AG04450 (cell line): ENCODE measurements at regions not wholly inside any gene's neighbourhood (a gene's known extent, or its start where the extent isn't known, plus 50 kb on each side); places are given as distances from the start of the nearest gene placed in this dataset.
"Not testable (repeated sequence)": the region's sequence is repeated elsewhere in the genome, so short reads cannot be mapped to it uniquely, and the experiment has no call there.

Experiments used
- CTCF ChIA-PET: fragments of 300-600, 350-600 bp; formaldehyde crosslinking; extraction: SDS; loops from one replicate; lab custom pipeline; 2022; ENCODE audit warnings: antibody characterized with exemption, inconsistent platforms; lab: Charles Lee
- POLR2A ChIA-PET: fragments of 350-600 bp; formaldehyde crosslinking; extraction: SDS; loops from one replicate; lab custom pipeline; 2021; ENCODE audit warnings: antibody characterized with exemption, inconsistent platforms; lab: Yijun Ruan, JAX
- DNase-seq: peaks from one replicate; pipeline ENCODE4 v3.0.0-alpha.2; 2011; ENCODE audit warnings: low read depth, low spot score
- H3K27ac ChIP-seq: one replicate; pipeline ENCODE4 v1.5.1; 2012; ENCODE audit warnings: low read depth, low read length, control low read depth
- H3K27me3 ChIP-seq: one replicate; pipeline ENCODE4 v1.6.0; 2012; ENCODE audit warnings: low read length; ENCODE audit not compliant: control insufficient read depth, insufficient read depth
- H3K4me3 ChIP-seq: 2 replicates; pipeline ENCODE4 v1.5.1; 2011; ENCODE audit warnings: mild to moderate bottlenecking, low read depth, low read length, control low read depth
- H3K9me3 ChIP-seq: 2 replicates; pipeline ENCODE4 v1.5.1; 2012; ENCODE audit warnings: low read length; ENCODE audit not compliant: control insufficient read depth, insufficient read depth
- TF ChIP-seq, protein P1 (sequence below): IDR thresholded peaks from 2 replicates; pipeline ENCODE4 v1.5.1; 2011; ENCODE audit warnings: low read depth, low read length, control low read depth, inconsistent platforms

- Histone ChIP-seq H3K27me3 (no peaks in the 10 kb centered on the region), H3K4me3 (no peak overlapping the region), H3K9me3 (peaks cover 3% of the 10 kb centered on the region; the same call in 1 of the 2 replicates), H3K27ac (no peak overlapping the region)
- ChIA-PET CTCF (no interaction called here), POLR2A (no interaction called here)
- TF ChIP-seq, protein P1, sequence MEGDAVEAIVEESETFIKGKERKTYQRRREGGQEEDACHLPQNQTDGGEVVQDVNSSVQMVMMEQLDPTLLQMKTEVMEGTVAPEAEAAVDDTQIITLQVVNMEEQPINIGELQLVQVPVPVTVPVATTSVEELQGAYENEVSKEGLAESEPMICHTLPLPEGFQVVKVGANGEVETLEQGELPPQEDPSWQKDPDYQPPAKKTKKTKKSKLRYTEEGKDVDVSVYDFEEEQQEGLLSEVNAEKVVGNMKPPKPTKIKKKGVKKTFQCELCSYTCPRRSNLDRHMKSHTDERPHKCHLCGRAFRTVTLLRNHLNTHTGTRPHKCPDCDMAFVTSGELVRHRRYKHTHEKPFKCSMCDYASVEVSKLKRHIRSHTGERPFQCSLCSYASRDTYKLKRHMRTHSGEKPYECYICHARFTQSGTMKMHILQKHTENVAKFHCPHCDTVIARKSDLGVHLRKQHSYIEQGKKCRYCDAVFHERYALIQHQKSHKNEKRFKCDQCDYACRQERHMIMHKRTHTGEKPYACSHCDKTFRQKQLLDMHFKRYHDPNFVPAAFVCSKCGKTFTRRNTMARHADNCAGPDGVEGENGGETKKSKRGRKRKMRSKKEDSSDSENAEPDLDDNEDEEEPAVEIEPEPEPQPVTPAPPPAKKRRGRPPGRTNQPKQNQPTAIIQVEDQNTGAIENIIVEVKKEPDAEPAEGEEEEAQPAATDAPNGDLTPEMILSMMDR = no peak
- DNase-seq = no peak
Measured at GRCh38 chr3:3295586-3295985, 116.1 kb upstream of the CRBN start.

DNA sequence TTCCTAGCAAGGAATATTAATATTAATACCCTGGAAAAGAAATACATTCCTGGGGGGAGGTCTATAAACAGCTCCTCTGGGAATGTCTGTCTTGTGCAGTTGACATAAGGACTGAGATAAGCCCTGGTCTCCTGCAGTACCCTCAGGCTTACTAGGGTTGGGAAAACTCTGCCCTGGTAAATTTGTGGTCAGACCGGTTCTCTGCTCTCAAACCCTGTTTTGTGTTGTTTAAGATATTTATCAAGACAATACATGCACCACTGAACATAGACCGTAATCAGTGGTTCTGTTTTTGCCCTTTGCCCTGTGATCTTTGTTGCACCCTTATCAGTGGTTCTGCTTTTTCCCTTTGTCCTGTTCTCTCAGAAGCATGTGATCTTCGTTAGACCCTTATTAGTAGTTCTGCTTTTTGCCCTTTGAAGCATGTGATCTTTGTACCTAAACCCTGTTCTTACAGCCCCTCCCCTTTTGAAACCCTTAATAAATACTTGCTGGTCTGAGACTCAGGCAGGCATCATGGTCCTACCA lies 112.3 kb upstream of the CRBN start:
- DNase-seq, POLR2A ChIA-PET, H3K4me3 ChIP-seq, CTCF ChIA-PET, H3K9me3 ChIP-seq, H3K27ac ChIP-seq, H3K27me3 ChIP-seq: not testable (repeated sequence)

DNA sequence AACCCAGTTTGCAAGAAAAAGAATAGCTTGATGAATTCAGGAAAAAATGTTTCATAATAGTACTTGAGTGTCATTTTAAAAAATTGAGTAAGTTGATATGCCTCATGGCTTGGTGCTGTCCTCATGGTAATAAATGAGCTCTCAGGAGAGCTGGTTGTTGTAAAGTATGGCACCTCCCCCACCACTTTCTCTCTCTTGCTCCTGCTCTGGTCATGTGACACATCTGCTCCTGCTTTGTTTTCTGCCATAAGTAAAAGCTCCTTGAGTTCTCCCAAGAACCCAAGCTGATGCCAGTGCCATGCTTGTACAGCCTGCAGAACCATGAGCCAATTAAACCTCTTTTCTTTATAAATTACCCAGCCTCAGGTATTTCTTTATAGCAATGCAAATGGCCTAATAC lies 108.8 kb upstream of the CRBN start:
- no peak for DNase-seq
- POLR2A ChIA-PET = no interaction called here
- H3K27me3 ChIP-seq = no peaks in the 10 kb centered on the region
- H3K27ac ChIP-seq = no peak overlapping the region
- no peak overlapping the region for H3K4me3 ChIP-seq
- CTCF ChIA-PET = no interaction called here
- H3K9me3 ChIP-seq = peaks cover 6% of the 10 kb centered on the region; the same call in 1 of the 2 replicates
- TF ChIP-seq, protein P1 = no peak

DNA sequence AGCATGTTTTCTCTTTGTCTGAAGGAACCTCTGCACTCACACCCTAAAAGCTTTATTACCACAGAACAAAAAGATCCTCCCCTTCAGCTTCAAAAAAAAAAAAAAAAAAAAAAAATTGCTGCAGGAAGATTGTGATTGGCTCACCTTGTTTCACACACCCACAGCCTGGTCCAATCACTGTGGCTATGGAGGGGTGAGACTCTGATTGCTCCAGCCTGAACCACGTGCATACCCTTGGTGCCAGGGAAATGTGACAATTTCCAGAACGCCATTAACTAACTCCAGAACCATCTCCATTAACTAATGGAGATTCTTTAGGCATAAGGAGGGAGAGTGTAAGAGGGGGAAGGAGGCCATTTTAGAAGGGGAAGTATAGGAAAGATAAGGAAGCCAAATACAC lies 106.5 kb upstream of the CRBN start:
- no peak for DNase-seq
- Histone ChIP-seq H3K27ac (no peak overlapping the region), H3K9me3 (peaks cover 4% of the 10 kb centered on the region; the same call in 1 of the 2 replicates), H3K27me3 (no peaks in the 10 kb centered on the region), H3K4me3 (no peak overlapping the region)
- POLR2A ChIA-PET = no interaction called here
- TF ChIP-seq, protein P1 = no peak
- CTCF ChIA-PET = interaction anchor here (0.7 kb wide), 1 partner anchor 1003 kb away, joined by 3 read pairs; no protein-coding TSS in a partner anchor

DNA sequence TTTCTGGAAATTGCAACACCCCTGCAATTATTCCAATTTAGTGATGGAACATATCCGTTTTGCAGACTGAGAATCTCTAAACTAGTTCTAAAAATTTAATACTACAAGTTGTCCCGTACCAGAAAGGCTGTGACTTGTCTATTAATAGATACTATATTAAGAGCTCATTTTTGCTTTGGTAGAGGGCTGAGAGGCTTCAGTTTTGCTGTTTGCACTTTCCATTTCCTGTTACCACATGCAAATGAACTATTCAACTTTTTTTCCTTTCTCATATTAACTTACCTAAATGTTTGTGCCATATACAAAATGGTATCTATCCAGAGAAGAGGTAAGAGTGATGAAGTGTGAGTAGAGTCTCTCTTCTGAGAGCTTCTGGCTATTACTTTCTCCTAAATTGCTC lies 101.5 kb upstream of the CRBN start:
- CTCF ChIA-PET = no interaction called here

More for the DNA sequence above, 101.5 kb upstream of the CRBN start:
- no peak for DNase-seq
- H3K9me3 ChIP-seq = peaks cover 6% of the 10 kb centered on the region; the same call in 1 of the 2 replicates
- H3K4me3 ChIP-seq = no peak overlapping the region
- no peak overlapping the region for H3K27ac ChIP-seq
- POLR2A ChIA-PET = no interaction called here
- no peaks in the 10 kb centered on the region for H3K27me3 ChIP-seq
- TF ChIP-seq, protein P1 = no peak
